Neuronal stem cell (in vitro differentiated cells): ENCODE measurements at regions not wholly inside any gene's neighbourhood (a gene's known extent, or its start where the extent isn't known, plus 50 kb on each side); places are given as distances from the start of the nearest gene placed in this dataset.
"Not testable (repeated sequence)": the region's sequence is repeated elsewhere in the genome, so short reads cannot be mapped to it uniquely, and the experiment has no call there.

ENCODE experiments used
- DNase-seq: peaks from one replicate; pipeline ENCODE4 v3.0.0-alpha.2; 2013; ENCODE audit warnings: low spot score
- H2AFZ ChIP-seq: one replicate; pipeline ENCODE4 v1.6.1; 2013; ENCODE audit warnings: mild to moderate bottlenecking, low read length, inconsistent platforms
- H2AK5ac ChIP-seq: 2 replicates; pipeline ENCODE4 v1.6.1; 2013; ENCODE audit warnings: low read depth, mild to moderate bottlenecking, inconsistent platforms, low read length, moderate library complexity, mixed read lengths
- H2BK120ac ChIP-seq: 2 replicates; pipeline ENCODE4 v1.6.1; 2013; ENCODE audit warnings: low read depth, mild to moderate bottlenecking, inconsistent platforms, low read length, moderate library complexity, mixed read lengths
- H2BK12ac ChIP-seq: one replicate; pipeline ENCODE4 v1.6.1; 2013; ENCODE audit warnings: low read length, inconsistent platforms
- H2BK15ac ChIP-seq: 2 replicates; pipeline ENCODE4 v1.6.1; 2013; ENCODE audit warnings: mild to moderate bottlenecking, low read length, inconsistent platforms, mixed read lengths
- H2BK5ac ChIP-seq: one replicate; pipeline ENCODE4 v1.6.1; 2013; ENCODE audit warnings: inconsistent platforms, mild to moderate bottlenecking, low read length, moderate library complexity
- H3K14ac ChIP-seq: one replicate; pipeline ENCODE4 v1.6.1; 2013; ENCODE audit warnings: low read length, inconsistent platforms
- H3K18ac ChIP-seq: 2 replicates; pipeline ENCODE4 v1.6.1; 2013; ENCODE audit warnings: low read length, inconsistent platforms
- H3K23ac ChIP-seq: 2 replicates; pipeline ENCODE4 v1.6.1; 2013; ENCODE audit warnings: low read depth, mild to moderate bottlenecking, mixed read lengths, low read length, inconsistent platforms; ENCODE audit not compliant: poor library complexity
- H3K27ac ChIP-seq: replicated peaks from 3 replicates; pipeline ENCODE4 v1.5.1; 2013; ENCODE audit warnings: low read length, inconsistent platforms
- H3K27me3 ChIP-seq, 3 experiments: 2 replicates each; pipeline ENCODE4 v1.6.1; 2013; ENCODE audit warnings: low read length in 3 of 3, mild to moderate bottlenecking in 2 of 3, inconsistent platforms in 1 of 3, low read depth in 1 of 3, mixed read lengths in 1 of 3, moderate library complexity in 1 of 3; ENCODE audit not compliant: control insufficient read depth in 3 of 3, insufficient read depth in 3 of 3
- H3K36me3 ChIP-seq, 2 donors: replicated peaks in 1 of 2; 2 replicates each; pipeline ENCODE4 v1.6.1; 2013; ENCODE audit warnings: low read length in 2 of 2; ENCODE audit not compliant: control insufficient read depth in 2 of 2, insufficient read depth in 2 of 2
- H3K4ac ChIP-seq: 2 replicates; pipeline ENCODE4 v1.6.1; 2013; ENCODE audit warnings: inconsistent platforms, mild to moderate bottlenecking, low read length, moderate library complexity
- H3K4me1 ChIP-seq, 2 donors: 1 replicate in 1 of 2; 2 replicates in 1 of 2; pipeline ENCODE4 v1.6.1; 2013; ENCODE audit warnings: low read length in 2 of 2, low read depth in 1 of 2; ENCODE audit not compliant: control insufficient read depth in 2 of 2, insufficient read depth in 1 of 2
- H3K4me2 ChIP-seq: one replicate; pipeline ENCODE4 v1.6.1; 2013; ENCODE audit warnings: mild to moderate bottlenecking, low read length, inconsistent platforms; ENCODE audit not compliant: insufficient read depth, poor library complexity, severe bottlenecking
- H3K4me3 ChIP-seq, 2 donors: 2 replicates each; pipeline ENCODE4 v1.5.1; 2013; ENCODE audit warnings: low read length in 2 of 2, mild to moderate bottlenecking in 2 of 2, inconsistent platforms in 1 of 2, moderate library complexity in 1 of 2
- H3K79me1 ChIP-seq: one replicate; pipeline ENCODE4 v1.6.1; 2013; ENCODE audit warnings: low read depth, mild to moderate bottlenecking, inconsistent platforms, low read length, moderate library complexity
- H3K9ac ChIP-seq: one replicate; pipeline ENCODE4 v1.6.1; 2013; ENCODE audit warnings: mild to moderate bottlenecking, low read depth, low read length, inconsistent platforms; ENCODE audit not compliant: poor library complexity
- H3K9me3 ChIP-seq, 2 donors: replicated peaks in 1 of 2; 2 replicates each; pipeline versions ENCODE3 to v1.6.1; 2013; ENCODE audit warnings: low read length in 2 of 2, mild to moderate bottlenecking in 2 of 2, inconsistent platforms in 1 of 2, low read depth in 1 of 2, mixed read lengths in 1 of 2, moderate library complexity in 1 of 2; ENCODE audit not compliant: control insufficient read depth in 2 of 2, insufficient read depth in 1 of 2
- H4K8ac ChIP-seq: one replicate; pipeline ENCODE4 v1.6.1; 2013; ENCODE audit warnings: low read depth, mild to moderate bottlenecking, inconsistent platforms, low read length, moderate library complexity
- H4K91ac ChIP-seq: one replicate; pipeline ENCODE4 v1.6.1; 2013; ENCODE audit warnings: low read length, low read depth, mild to moderate bottlenecking, inconsistent platforms; ENCODE audit not compliant: poor library complexity
- WGBS, 2 donors: extraction: QIAGEN DNeasy Blood & Tissue Kit; methylation state at CpG; one replicate each; pipeline ENCODE4 v1.1.7; 2013; ENCODE audit warnings: missing lambda C conversion rate in 2 of 2, mixed read lengths in 1 of 2; ENCODE audit not compliant: insufficient read length in 2 of 2, insufficient replicate concordance in 1 of 2; ENCODE audit errors: extremely low coverage in 2 of 2; 5-methylcytosine and 5-hydroxymethylcytosine counted together

DNA sequence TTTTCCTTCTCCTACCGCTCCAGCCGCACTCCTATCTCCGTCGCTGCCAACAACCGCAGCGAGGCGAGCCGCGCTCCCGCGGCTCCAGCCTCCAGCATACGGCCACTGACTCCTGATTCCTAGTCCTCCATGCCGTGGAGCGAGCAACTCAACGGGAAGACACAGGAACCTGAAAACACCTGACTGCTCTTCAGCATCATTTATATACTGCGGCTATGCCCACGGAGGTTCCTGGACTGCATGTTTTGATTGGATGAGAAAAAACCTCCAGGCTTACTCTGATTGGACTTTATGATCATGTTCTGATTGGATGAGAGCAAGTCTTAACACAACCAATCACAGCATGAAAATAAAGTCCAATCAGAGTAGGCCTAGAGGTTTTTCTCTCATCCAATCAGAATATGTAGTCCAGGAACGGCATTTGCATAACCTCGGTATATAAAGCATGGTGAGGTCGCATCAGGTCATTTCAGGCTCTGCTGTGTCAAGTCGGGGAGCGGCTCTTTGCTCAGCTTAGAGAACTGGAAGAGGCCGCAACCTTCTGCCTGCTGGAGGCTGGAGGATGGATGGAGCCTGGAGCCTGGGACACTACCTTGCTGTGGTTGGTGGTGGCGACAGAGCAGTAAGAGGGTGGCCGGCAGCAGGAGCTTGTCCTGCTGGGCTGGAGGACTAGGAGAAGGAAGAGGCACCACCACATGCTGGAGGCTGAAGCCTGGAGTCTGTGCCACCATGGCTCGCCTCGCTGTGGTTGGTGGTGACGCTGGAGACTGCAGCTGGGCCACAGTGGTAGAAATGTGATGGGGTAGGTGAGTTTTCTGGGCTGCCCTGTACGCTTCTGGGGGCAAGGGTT, 204.6 kb upstream of the WSB1 start:
- not testable (repeated sequence) for H3K27ac ChIP-seq, H3K23ac ChIP-seq, H2BK15ac ChIP-seq, H2AK5ac ChIP-seq, H3K27me3 ChIP-seq, H2BK12ac ChIP-seq, H2BK5ac ChIP-seq, H3K18ac ChIP-seq, H3K4me1 ChIP-seq, H3K9ac ChIP-seq, H3K4me3 ChIP-seq, H2AFZ ChIP-seq, DNase-seq, H3K4ac ChIP-seq, H2BK120ac ChIP-seq, H4K91ac ChIP-seq, H3K14ac ChIP-seq, H3K4me2 ChIP-seq, H3K79me1 ChIP-seq, H4K8ac ChIP-seq, H3K36me3 ChIP-seq
- no CpG with 5 or more reads among the region's 29 CpGs for WGBS, 2 donors
- H3K9me3 ChIP-seq = peaks cover 0 to 15% of the 10 kb centered on the region in 2 donors

DNA sequence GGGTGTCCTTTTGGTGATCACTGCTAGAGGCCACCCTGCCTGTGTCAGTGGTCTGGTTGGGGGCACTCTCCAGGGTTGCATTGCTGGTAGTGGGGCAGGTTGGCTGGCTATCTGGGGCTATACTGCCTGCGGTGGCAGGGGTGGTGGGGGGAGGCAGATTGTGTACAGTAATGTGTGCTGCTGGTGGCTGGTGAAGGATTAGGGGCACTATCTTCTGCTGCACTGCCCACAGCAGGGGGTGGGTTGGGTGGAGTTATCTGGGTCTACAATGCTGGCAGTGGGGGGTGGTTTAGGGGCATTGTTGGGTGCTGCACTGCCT, 204.0 kb upstream of the WSB1 start:
- no peak for DNase-seq
- Histone ChIP-seq H3K14ac (no peak overlapping the region), H3K18ac (no peak overlapping the region), H3K4ac (no peak overlapping the region), H3K27ac (no peak overlapping the region), H2BK120ac (no peak overlapping the region), H4K91ac (no peak overlapping the region), H3K4me2 (no peak overlapping the region), H2AK5ac (no peak overlapping the region), H3K4me3 (no peak overlapping the region), H3K36me3 (no peaks in the 10 kb centered on the region), H3K9me3 (peaks cover 0 to 14% of the 10 kb centered on the region in 2 donors), H2AFZ (no peak overlapping the region), H2BK12ac (no peak overlapping the region), H2BK15ac (no peak overlapping the region), H3K79me1 (no peaks in the 10 kb centered on the region), H4K8ac (no peak overlapping the region), H3K23ac (no peak overlapping the region), H2BK5ac (no peak overlapping the region), H3K4me1 (no peaks in the 10 kb centered on the region), H3K9ac (no peak overlapping the region), H3K27me3 (no peaks in the 10 kb centered on the region)
- WGBS, 2 donors = no CpG with 5 or more reads among the region's 1 CpG

DNA sequence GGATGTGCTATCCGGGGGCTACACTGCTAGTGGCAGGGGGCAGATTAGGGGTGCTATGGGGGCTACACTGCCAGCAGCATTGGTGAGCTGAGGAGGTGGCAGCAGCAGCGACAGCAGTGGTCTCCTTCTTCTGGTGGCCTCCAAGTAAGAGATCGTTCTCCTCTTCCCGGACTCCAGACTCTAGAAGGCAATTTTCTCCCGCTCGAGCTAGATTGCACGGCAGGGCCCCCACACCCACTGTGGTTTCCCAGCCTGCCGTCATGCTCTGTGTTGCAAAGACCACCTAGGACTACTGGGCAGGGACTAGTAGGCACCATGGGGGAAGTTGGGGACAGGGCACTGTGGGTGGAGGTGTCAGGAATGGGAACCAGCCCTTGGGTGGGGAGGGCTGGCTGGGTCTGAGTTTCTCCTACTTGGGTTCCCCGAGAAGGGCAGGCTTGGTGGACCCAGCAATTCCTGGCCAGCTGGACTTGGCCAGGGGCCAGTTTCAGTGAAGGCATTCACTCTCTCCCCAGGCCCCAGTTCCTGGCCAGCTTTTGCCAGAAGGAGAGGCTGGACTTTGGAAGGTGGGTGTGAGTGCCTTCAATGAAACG, 203.4 kb upstream of the WSB1 start:
- not testable (repeated sequence) for H3K27ac ChIP-seq, H2BK15ac ChIP-seq, H2BK5ac ChIP-seq, H2AK5ac ChIP-seq, H3K36me3 ChIP-seq, H3K14ac ChIP-seq, H3K18ac ChIP-seq, H3K4me1 ChIP-seq, H2BK12ac ChIP-seq, H3K9ac ChIP-seq, H3K4me3 ChIP-seq, H3K4ac ChIP-seq, H2AFZ ChIP-seq, H3K4me2 ChIP-seq, H4K91ac ChIP-seq, H4K8ac ChIP-seq, H3K27me3 ChIP-seq, DNase-seq, H2BK120ac ChIP-seq, H3K79me1 ChIP-seq, H3K23ac ChIP-seq
- WGBS, 2 donors = no CpG with 5 or more reads among the region's 10 CpGs
- peaks cover 0 to 14% of the 10 kb centered on the region in 2 donors for H3K9me3 ChIP-seq

DNA sequence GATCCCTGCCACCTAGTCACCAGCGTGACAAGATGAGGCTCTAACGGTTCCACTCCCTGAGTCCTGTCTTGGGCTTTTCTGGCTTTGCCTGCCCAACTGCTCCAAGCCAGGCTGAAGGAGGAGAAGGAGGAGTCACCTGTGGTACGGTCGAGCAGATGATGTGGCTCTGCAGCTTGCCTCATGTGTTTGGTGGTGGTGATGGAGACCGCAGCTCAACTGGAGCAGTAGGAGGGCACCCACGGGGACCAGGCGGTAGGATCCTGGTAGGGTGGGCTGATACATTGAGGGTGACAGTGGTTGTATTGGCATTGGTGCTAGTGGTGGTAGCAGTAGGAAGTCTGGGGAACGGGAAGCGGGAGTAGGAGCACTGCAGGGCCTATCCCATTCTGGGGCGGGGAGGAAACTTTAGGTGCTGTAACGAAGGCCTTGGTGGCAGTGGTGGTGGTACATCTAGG, 202.8 kb upstream of the WSB1 start:
- H3K14ac ChIP-seq = no peak overlapping the region
- H3K4ac ChIP-seq = no peak overlapping the region
- no peak overlapping the region for H2AK5ac ChIP-seq
- H2BK15ac ChIP-seq = no peak overlapping the region
- H3K27ac ChIP-seq = no peak overlapping the region
- no peak overlapping the region for H3K4me2 ChIP-seq
- peaks cover 0 to 14% of the 10 kb centered on the region in 2 donors for H3K9me3 ChIP-seq
- H2BK120ac ChIP-seq = no peak overlapping the region
- WGBS, 2 donors = no CpG with 5 or more reads among the region's 11 CpGs
- H3K23ac ChIP-seq = no peak overlapping the region
- H2AFZ ChIP-seq = no peak overlapping the region
- H2BK5ac ChIP-seq = no peak overlapping the region
- H3K4me3 ChIP-seq = no peak overlapping the region
- H4K91ac ChIP-seq = no peak overlapping the region
- no peak overlapping the region for H3K18ac ChIP-seq
- no peak for DNase-seq
- no peak overlapping the region for H2BK12ac ChIP-seq
- no peaks in the 10 kb centered on the region for H3K36me3 ChIP-seq
- no peaks in the 10 kb centered on the region for H3K4me1 ChIP-seq
- no peaks in the 10 kb centered on the region for H3K27me3 ChIP-seq
- no peak overlapping the region for H4K8ac ChIP-seq
- H3K9ac ChIP-seq = no peak overlapping the region
- H3K79me1 ChIP-seq = no peaks in the 10 kb centered on the region
